GM12801 (cell line): ENCODE measurements at regions not wholly inside any gene's neighbourhood (a gene's known extent, or its start where the extent isn't known, plus 50 kb on each side); places are given as distances from the start of the nearest gene placed in this dataset.

Experiments
- CTCF ChIP-seq: IDR thresholded peaks from one replicate; pipeline ENCODE4 v1.5.1; 2011; ENCODE audit warnings: control low read depth; ENCODE audit not compliant: insufficient read length; ENCODE audit errors: extremely low read depth

GRCh38 chr12:126616441-126616840 lies 1551.2 kb downstream of the AACS start:
- no peak for TF ChIP-seq CTCF

GRCh38 chr12:126617312-126617711 lies 1552.1 kb downstream of the AACS start:
- TF ChIP-seq CTCF, result no peak

- no peak for TF ChIP-seq CTCF
Observed at GRCh38 chr12:126627596-126627995, 1562.4 kb downstream of the AACS start.

- no peak for TF ChIP-seq CTCF
Observed at GRCh38 chr12:126636821-126637220, 1571.6 kb downstream of the AACS start.

GRCh38 chr12:126644236-126645020 lies 1579.2 kb downstream of the AACS start:
- no peak for TF ChIP-seq CTCF

- TF ChIP-seq CTCF, result no peak
Observed at GRCh38 chr12:126648074-126648473, 1582.8 kb downstream of the AACS start.

- no peak for TF ChIP-seq CTCF
Observed at GRCh38 chr12:126651133-126651532, 1585.9 kb downstream of the AACS start.
